Esophagus squamous epithelium (tissue), 5 donors: ENCODE measurements at regions not wholly inside any gene's neighbourhood (a gene's known extent, or its start where the extent isn't known, plus 50 kb on each side); places are given as distances from the start of the nearest gene placed in this dataset.

Experiments
- DNase-seq: peaks from one replicate; lab custom pipeline; 2025; lab: John Stamatoyannopoulos, UW
- H3K27ac ChIP-seq, 4 donors: fragments of 200-600 bp; sonication (generic); one replicate each; pipeline ENCODE4 v1.5.1; 2016 to 2019; ENCODE audit warnings: mild to moderate bottlenecking in 1 of 4
- H3K27me3 ChIP-seq, 4 donors: fragments of 200-600 bp; sonication (generic); 1 replicate in 3 of 4; 2 replicates in 1 of 4; pipeline versions ENCODE4 v1.5.1 to v1.6.0; 2017 to 2021; ENCODE audit warnings: antibody characterized with exemption in 1 of 4
- H3K36me3 ChIP-seq, 3 donors: fragments of 200-600 bp; sonication (generic); one replicate each; pipeline ENCODE4 v1.5.1; 2016 to 2019
- H3K4me1 ChIP-seq, 3 donors: fragments of 200-600 bp; sonication (generic); one replicate each; pipeline ENCODE4 v1.5.1; 2017 to 2019
- H3K4me3 ChIP-seq, 4 donors: fragments of 200-600 bp; sonication (generic); 1 replicate in 3 of 4; 2 replicates in 1 of 4; pipeline ENCODE4 v1.5.1; 2016 to 2019; ENCODE audit warnings: mild to moderate bottlenecking in 2 of 4, moderate library complexity in 1 of 4
- H3K9me3 ChIP-seq, 3 donors: fragments of 200-600 bp; sonication (generic); one replicate each; pipeline ENCODE4 v1.5.1; 2016 to 2019
- POLR2A ChIP-seq, 4 donors: fragments of 450-650 bp; IDR thresholded peaks; one replicate each; pipeline ENCODE4 v1.6.1; 2017; ENCODE audit warnings: antibody characterized with exemption in 4 of 4, mild to moderate bottlenecking in 4 of 4, moderate library complexity in 3 of 4
- WGBS, 2 donors: methylation state at CpG; one replicate each; pipeline ENCODE4 v1.1.5; 2018; 5-methylcytosine and 5-hydroxymethylcytosine counted together
- intact Hi-C: fragments of 100-400 bp; cut with DNase I; formaldehyde crosslinking; loops from one replicate; pipeline ENCODE4 v1.15.0; 2022
- TF ChIP-seq, protein P1 (sequence below), 6 experiments: fragments of 450-650 bp in 4 of 6; fragments of 200-600 bp in 2 of 6; sonication (generic) in 2 of 6; IDR thresholded peaks; one replicate each; pipeline ENCODE4 v1.5.1; 2016 to 2019; ENCODE audit warnings: antibody characterized with exemption in 6 of 6, mild to moderate bottlenecking in 4 of 6, moderate library complexity in 4 of 6
- donor health status: DM: yes; HTN: yes; CAD: no.

DNA sequence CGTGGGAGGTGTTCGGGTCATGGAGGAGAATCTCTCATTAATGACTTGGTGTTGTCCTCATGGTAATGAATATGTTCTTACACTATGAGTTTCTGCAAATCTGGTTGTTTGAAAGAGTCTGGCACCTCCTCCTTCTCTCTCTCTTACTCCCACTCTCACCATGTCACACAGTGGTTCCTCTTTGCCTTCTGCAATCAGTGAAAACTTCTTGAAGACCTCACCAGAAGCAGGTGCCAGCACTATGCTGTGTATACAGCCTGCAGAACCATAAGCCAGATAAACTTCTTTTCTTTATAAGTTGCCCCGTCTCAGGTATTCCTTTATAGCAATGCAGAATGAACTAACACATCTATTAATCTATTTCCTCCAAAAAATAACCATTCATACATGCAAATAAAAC, 275.0 kb downstream of the ANTXR2 start:
- Histone ChIP-seq H3K27me3 (no peaks in the 10 kb centered on the region), H3K27ac (no peak overlapping the region), H3K4me3 (no peak overlapping the region), H3K9me3 (no peaks in the 10 kb centered on the region), H3K4me1 (no peaks in the 10 kb centered on the region), H3K36me3 (no peaks in the 10 kb centered on the region)
- intact Hi-C loops = no loop called here
- TF ChIP-seq POLR2A (IDR thresholded peaks at IDR 0.05) = no peak
- TF ChIP-seq, protein P1, sequence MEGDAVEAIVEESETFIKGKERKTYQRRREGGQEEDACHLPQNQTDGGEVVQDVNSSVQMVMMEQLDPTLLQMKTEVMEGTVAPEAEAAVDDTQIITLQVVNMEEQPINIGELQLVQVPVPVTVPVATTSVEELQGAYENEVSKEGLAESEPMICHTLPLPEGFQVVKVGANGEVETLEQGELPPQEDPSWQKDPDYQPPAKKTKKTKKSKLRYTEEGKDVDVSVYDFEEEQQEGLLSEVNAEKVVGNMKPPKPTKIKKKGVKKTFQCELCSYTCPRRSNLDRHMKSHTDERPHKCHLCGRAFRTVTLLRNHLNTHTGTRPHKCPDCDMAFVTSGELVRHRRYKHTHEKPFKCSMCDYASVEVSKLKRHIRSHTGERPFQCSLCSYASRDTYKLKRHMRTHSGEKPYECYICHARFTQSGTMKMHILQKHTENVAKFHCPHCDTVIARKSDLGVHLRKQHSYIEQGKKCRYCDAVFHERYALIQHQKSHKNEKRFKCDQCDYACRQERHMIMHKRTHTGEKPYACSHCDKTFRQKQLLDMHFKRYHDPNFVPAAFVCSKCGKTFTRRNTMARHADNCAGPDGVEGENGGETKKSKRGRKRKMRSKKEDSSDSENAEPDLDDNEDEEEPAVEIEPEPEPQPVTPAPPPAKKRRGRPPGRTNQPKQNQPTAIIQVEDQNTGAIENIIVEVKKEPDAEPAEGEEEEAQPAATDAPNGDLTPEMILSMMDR (IDR thresholded peaks at IDR 0.05) = no peak
- WGBS, 2 donors = 80 to 86% methylated on average over 3 of the region's 3 CpGs
- DNase-seq = no peak

DNA sequence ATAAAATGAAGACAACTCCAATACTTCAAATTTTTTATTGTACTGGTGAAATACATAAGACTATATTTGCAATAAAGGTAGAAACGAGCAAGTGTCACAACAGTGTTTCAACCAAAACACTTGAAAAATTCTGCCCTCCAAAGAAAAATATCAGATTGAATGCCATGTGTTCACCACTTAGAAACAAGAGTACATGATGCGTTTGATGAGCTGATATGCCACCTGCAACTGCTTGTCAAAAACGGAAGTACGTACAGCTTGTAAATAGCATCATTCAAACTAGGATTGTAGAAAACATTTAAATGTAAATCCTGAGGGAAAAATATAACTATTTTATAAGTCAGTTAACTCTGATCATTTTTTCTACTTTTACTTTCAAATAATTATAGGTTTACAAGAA, 276.1 kb downstream of the ANTXR2 start:
- no peaks in the 10 kb centered on the region for H3K27me3 ChIP-seq
- no peak overlapping the region for H3K27ac ChIP-seq
- H3K4me3 ChIP-seq = no peak overlapping the region
- no peaks in the 10 kb centered on the region for H3K9me3 ChIP-seq
- WGBS, 2 donors = 68 to 80% methylated on average over 4 of the region's 4 CpGs
- H3K36me3 ChIP-seq = no peaks in the 10 kb centered on the region
- TF ChIP-seq, protein P1 (IDR thresholded peaks at IDR 0.05) = no peak
- no peak for TF ChIP-seq POLR2A (IDR thresholded peaks at IDR 0.05)
- intact Hi-C loops = no loop called here
- no peaks in the 10 kb centered on the region for H3K4me1 ChIP-seq
- DNase-seq = no peak

DNA sequence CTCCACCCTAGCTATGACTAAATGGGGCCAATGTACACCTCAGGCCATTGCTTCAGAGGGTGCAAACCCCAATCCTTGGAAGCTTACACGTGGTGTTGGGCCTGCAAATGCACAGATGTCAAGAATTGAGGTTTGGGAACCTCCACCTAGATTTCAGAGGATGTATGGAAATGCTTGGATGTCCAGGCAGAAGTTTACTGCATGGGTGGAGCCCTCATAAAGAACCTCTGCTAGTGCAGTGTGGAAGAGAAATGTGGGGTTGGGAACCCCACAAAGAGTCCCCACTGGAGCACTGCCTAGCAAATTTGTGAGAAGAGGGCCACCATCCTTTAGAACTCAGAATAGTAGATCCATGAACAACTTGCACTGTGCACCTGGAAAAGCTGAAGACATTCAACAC, 284.1 kb downstream of the ANTXR2 start:
- TF ChIP-seq POLR2A (IDR thresholded peaks at IDR 0.05) = no peak
- TF ChIP-seq, protein P1 (IDR thresholded peaks at IDR 0.05) = no peak
- no peak overlapping the region for H3K4me3 ChIP-seq
- peaks cover 0 to 10% (median 0%) of the 10 kb centered on the region in 3 donors for H3K9me3 ChIP-seq
- H3K27me3 ChIP-seq = no peaks in the 10 kb centered on the region
- DNase-seq = no peak
- no peaks in the 10 kb centered on the region for H3K36me3 ChIP-seq
- no peak overlapping the region for H3K27ac ChIP-seq
- H3K4me1 ChIP-seq = no peaks in the 10 kb centered on the region
- 0 to 29% methylated on average over 1 of the region's 1 CpG for WGBS, 2 donors
- intact Hi-C loops = no loop called here

DNA sequence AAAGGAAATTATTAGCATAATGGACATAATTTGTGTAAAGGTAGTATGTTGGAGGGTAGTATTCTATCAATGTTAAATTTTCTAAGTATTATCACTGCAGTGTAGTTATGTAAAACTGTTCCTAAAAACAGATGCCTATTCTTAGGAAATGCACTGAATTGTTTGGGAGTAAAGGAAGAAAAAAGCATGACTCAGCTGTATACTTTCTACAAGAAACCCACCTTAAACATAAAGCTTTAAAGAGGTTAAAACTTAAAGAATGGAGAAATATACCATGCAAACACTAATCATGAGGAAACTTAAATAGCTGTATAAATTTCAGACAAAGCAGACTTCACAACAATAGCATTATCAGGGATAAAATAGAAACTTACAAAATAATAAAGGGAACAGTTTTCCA, 292.9 kb downstream of the ANTXR2 start:
- no peak overlapping the region for H3K4me3 ChIP-seq
- DNase-seq = no peak
- TF ChIP-seq, protein P1 (IDR thresholded peaks at IDR 0.05) = no peak
- TF ChIP-seq POLR2A (IDR thresholded peaks at IDR 0.05) = no peak
- intact Hi-C loops = no loop called here
- H3K27me3 ChIP-seq = no peaks in the 10 kb centered on the region
- H3K27ac ChIP-seq = no peak overlapping the region
- peaks cover 0 to 5% (median 0%) of the 10 kb centered on the region in 3 donors for H3K9me3 ChIP-seq
- H3K36me3 ChIP-seq = no peaks in the 10 kb centered on the region
- no peaks in the 10 kb centered on the region for H3K4me1 ChIP-seq

DNA sequence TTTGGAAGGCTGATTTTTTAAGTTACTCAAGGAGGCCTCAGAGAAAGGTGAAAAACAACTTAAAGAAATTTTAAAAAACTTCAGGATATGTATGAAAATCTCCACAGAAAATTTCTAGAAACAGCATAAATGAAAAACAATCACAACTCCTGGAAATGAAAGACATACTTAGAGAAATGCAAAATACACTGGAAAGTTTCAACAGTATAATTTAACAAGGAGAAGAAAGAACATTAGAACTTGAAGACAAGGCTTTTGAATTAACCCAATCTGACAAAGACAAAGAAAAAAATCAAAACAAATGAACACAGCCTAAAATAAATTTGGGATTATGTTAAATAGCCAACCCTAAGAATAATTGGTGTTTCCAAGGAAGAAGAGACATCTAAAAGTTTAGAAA, 300.5 kb downstream of the ANTXR2 start:
- no peaks in the 10 kb centered on the region for H3K4me1 ChIP-seq
- no peaks in the 10 kb centered on the region for H3K36me3 ChIP-seq
- no peaks in the 10 kb centered on the region for H3K27me3 ChIP-seq
- intact Hi-C loops = no loop called here
- H3K9me3 ChIP-seq = peaks cover 0 to 5% (median 0%) of the 10 kb centered on the region in 3 donors
- DNase-seq = no peak
- TF ChIP-seq POLR2A (IDR thresholded peaks at IDR 0.05) = no peak
- TF ChIP-seq, protein P1 (IDR thresholded peaks at IDR 0.05) = no peak
- H3K27ac ChIP-seq = no peak overlapping the region
- H3K4me3 ChIP-seq = no peak overlapping the region
